Calu3 (cell line): ENCODE measurements at regions not wholly inside any gene's neighbourhood (a gene's known extent, or its start where the extent isn't known, plus 50 kb on each side); places are given as distances from the start of the nearest gene placed in this dataset.

ENCODE experiments used
- BruUV-seq: library from RNA; stranded (reverse); fragments of 400-500 nt; replicated peaks from 2 replicates; lab custom pipeline; 2021; lab: Mats Ljungman, UMichigan
- CTCF ChIA-PET: fragments of 300-600 bp; sonication (Branson Sonifier 250); formaldehyde crosslinking; loops from one replicate; lab custom pipeline; 2022; ENCODE audit warnings: antibody characterized with exemption; lab: Charles Lee
- DNase-seq: peaks from one replicate; pipeline ENCODE4 v3.0.0; 2022
- H3K27ac Mint-ChIP-seq: one replicate; pipeline ENCODE4 v1.8.0; 2022; ENCODE audit warnings: mixed read lengths; ENCODE audit not compliant: unreplicated experiment
- H3K27me3 Mint-ChIP-seq: one replicate; pipeline ENCODE4 v1.8.0; 2022; ENCODE audit warnings: mixed read lengths; ENCODE audit not compliant: unreplicated experiment
- H3K36me3 Mint-ChIP-seq: one replicate; pipeline ENCODE4 v1.8.0; 2022; ENCODE audit warnings: mild to moderate bottlenecking, moderate library complexity, mixed read lengths; ENCODE audit not compliant: insufficient read depth, unreplicated experiment
- H3K4me1 Mint-ChIP-seq: one replicate; pipeline ENCODE4 v1.8.0; 2022; ENCODE audit warnings: mild to moderate bottlenecking, low read depth, mixed read lengths; ENCODE audit not compliant: unreplicated experiment
- H3K4me3 Mint-ChIP-seq: one replicate; pipeline ENCODE4 v1.8.0; 2022; ENCODE audit warnings: mild to moderate bottlenecking, low read depth, moderate library complexity, mixed read lengths; ENCODE audit not compliant: unreplicated experiment
- H3K9me3 Mint-ChIP-seq: one replicate; pipeline ENCODE4 v1.8.0; 2022; ENCODE audit warnings: low read depth, mixed read lengths; ENCODE audit not compliant: unreplicated experiment
- CTCF ChIP-seq: fragments of 200-600 bp; IDR thresholded peaks from one replicate; pipeline ENCODE4 v1.8.0; 2022; ENCODE audit warnings: antibody characterized with exemption; ENCODE audit not compliant: unreplicated experiment
- intact Hi-C: fragments of 100-400 bp; cut with micrococcal nuclease; formaldehyde crosslinking; loops from one replicate; pipeline ENCODE4 v1.10.0; 2022; ENCODE audit not compliant: unreplicated experiment

DNA sequence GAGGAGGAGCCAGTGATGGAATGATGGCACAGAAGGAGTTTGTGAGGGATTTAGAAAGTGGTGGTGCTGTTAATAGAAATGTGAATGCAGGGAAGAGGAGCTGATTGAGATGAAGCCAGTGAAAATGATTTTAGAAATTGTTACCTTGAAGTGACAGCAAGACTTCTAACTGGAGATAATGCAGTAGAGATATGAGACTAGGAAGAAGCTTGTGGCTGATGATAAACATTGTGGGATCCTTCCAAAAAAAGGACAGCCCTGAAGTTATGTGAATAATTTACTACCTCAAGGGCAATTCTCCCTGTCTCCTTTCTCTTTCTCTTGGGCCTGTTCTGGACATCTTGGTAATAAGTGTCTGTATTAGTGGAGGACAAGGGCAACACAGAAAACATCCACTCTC, 138.6 kb downstream of the LSMEM1 start:
- intact Hi-C loops = no loop called here
- H3K4me3 Mint-ChIP-seq = no peak overlapping the region
- H3K36me3 Mint-ChIP-seq = no peaks in the 10 kb centered on the region
- no peaks in the 10 kb centered on the region for H3K4me1 Mint-ChIP-seq
- TF ChIP-seq CTCF = no peak
- BruUV-seq = no TSS peak
- H3K27ac Mint-ChIP-seq = no peak overlapping the region
- DNase-seq = no peak
- no peaks in the 10 kb centered on the region for H3K27me3 Mint-ChIP-seq
- CTCF ChIA-PET = no interaction called here
- peaks cover 15% of the 10 kb centered on the region for H3K9me3 Mint-ChIP-seq

- BruUV-seq = no TSS peak
- no peak for DNase-seq
- no peak for TF ChIP-seq CTCF
- Mint-ChIP-seq H3K36me3 (no peaks in the 10 kb centered on the region), H3K4me1 (no peaks in the 10 kb centered on the region), H3K27ac (no peak overlapping the region), H3K9me3 (peaks cover 9% of the 10 kb centered on the region), H3K4me3 (no peak overlapping the region), H3K27me3 (no peaks in the 10 kb centered on the region)
- intact Hi-C loops = no loop called here
- CTCF ChIA-PET = no interaction called here
These were observed 141.4 kb downstream of the LSMEM1 start for GRCh38 chr7:112622159-112622715.

DNA sequence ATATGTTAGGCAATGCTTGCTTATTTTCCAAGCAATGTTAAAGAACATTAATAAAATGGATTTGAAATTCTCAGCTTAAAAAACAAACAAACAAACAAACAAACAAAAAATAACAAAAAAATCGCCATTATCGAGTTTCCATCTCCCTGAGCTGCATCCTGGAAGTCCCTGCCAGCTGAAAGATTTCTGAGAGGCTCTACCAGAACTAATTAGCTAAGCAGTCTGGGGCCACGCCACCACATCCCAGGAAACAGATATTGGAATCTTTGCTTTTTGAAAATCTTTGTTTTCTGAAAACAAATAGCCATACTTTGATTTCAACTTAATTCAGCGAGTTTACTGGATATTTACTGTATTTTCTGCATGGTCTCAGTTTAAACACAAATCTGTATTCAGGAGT, 143.6 kb downstream of the LSMEM1 start:
- no peak overlapping the region for H3K27ac Mint-ChIP-seq

DNA sequence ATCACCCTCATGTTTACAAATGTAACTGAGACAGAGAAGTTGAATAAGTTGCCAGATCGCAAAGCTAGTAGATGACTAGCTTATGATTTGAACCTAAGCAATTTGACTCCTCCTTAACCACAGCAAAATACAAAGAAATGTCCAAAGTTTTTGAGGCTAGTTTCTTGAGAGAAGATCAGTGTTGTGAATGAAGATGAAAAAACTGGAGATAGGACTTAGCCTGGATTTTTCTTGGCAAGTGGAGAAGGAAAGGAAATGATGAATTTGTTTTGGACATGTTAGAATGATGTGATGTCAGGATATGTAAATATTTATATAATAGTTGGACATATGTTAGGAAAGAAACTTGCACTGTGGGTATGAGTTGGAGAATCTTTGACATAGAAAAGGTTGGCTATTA, 149.8 kb downstream of the LSMEM1 start:
- H3K27me3 Mint-ChIP-seq = no peaks in the 10 kb centered on the region
- no peak for TF ChIP-seq CTCF
- CTCF ChIA-PET = no interaction called here
- H3K36me3 Mint-ChIP-seq = no peaks in the 10 kb centered on the region
- BruUV-seq = no TSS peak
- H3K27ac Mint-ChIP-seq = no peak overlapping the region
- no peak overlapping the region for H3K4me3 Mint-ChIP-seq
- DNase-seq = no peak
- no peaks in the 10 kb centered on the region for H3K4me1 Mint-ChIP-seq
- H3K9me3 Mint-ChIP-seq = peaks cover 8% of the 10 kb centered on the region
- intact Hi-C loops = no loop called here

More for the DNA sequence above, 143.6 kb downstream of the LSMEM1 start:
- CTCF ChIA-PET = no interaction called here
- TF ChIP-seq CTCF = no peak
- H3K9me3 Mint-ChIP-seq = peaks cover 7% of the 10 kb centered on the region
- H3K27me3 Mint-ChIP-seq = no peaks in the 10 kb centered on the region
- DNase-seq = no peak
- no peaks in the 10 kb centered on the region for H3K4me1 Mint-ChIP-seq
- no peak overlapping the region for H3K4me3 Mint-ChIP-seq
- intact Hi-C loops = no loop called here
- H3K36me3 Mint-ChIP-seq = no peaks in the 10 kb centered on the region
- no TSS peak for BruUV-seq
